GM23338 (cell line): ENCODE measurements at regions not wholly inside any gene's neighbourhood (a gene's known extent, or its start where the extent isn't known, plus 50 kb on each side); places are given as distances from the start of the nearest gene placed in this dataset.

Experiments
- CTCF ChIP-seq, 2 experiments: fragments of 200-600 bp in 1 of 2; sonication (generic) in 1 of 2; conservative IDR thresholded peaks; 2 replicates each; pipeline versions ENCODE4 v1.5.1 to v1.6.1; 2016 to 2017; ENCODE audit warnings: antibody characterized with exemption in 2 of 2, low read depth in 2 of 2, mild to moderate bottlenecking in 2 of 2, moderate library complexity in 1 of 2
- REST ChIP-seq: IDR thresholded peaks from one replicate; pipeline ENCODE4 v1.6.1; 2018; ENCODE audit warnings: antibody characterized with exemption; ENCODE audit not compliant: unreplicated experiment

DNA sequence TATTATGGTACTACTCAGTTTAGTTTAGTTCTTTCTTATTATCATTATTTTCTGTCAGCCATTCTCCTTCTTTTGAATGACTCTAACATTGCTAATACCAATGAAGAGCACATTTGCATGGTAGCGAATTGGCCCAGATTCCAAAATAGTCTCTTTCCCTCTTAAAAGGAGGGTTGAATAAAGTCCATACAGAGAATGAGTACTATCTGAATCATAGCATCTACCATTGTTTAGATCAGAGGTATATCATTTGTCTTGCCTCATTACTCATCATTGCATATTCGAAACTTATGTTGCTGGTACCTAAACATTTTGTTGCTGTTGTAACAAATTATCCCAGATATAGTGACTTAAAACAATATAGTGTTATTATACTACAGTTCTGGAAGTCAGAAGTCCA lies 1235.3 kb upstream of the ATXN8OS start:
- TF ChIP-seq REST (no peak), CTCF (conservative IDR thresholded peaks at IDR 0.05; ENCODE audit: low read depth in 2 of 2) (no peak)
